GM18907 (cell line): ENCODE measurements at regions not wholly inside any gene's neighbourhood (a gene's known extent, or its start where the extent isn't known, plus 50 kb on each side); places are given as distances from the start of the nearest gene placed in this dataset.
"Not testable (repeated sequence)": the region's sequence is repeated elsewhere in the genome, so short reads cannot be mapped to it uniquely, and the experiment has no call there.

Experiments
- ATAC-seq: cut with Tn5 transposase; IDR thresholded peaks from one replicate; pipeline ENCODE4 v1.9.1; 2021; ENCODE audit warnings: mild to moderate bottlenecking, moderate library complexity; ENCODE audit not compliant: unreplicated experiment

- ATAC-seq, result not testable (repeated sequence)
Measured at GRCh38 chr14:37784827-37785223, 189.4 kb downstream of the TTC6 start.

- not testable (repeated sequence) for ATAC-seq
Measured at GRCh38 chr14:37785298-37785697, 189.9 kb downstream of the TTC6 start.

- ATAC-seq, result not testable (repeated sequence)
Measured at GRCh38 chr14:37786114-37786625, 190.7 kb downstream of the TTC6 start.

GRCh38 chr14:37787879-37788494 lies 192.6 kb downstream of the TTC6 start:
- ATAC-seq, result no peak

GRCh38 chr14:37791384-37792036 lies 196.1 kb downstream of the TTC6 start:
- ATAC-seq, result no peak

- ATAC-seq, result no peak
Measured at GRCh38 chr14:37792124-37792523, 196.7 kb downstream of the TTC6 start.

GRCh38 chr14:37796703-37797416 lies 201.4 kb downstream of the TTC6 start:
- ATAC-seq, result no peak

- ATAC-seq, result no peak
Measured at GRCh38 chr14:37797675-37798074, 202.2 kb downstream of the TTC6 start.

GRCh38 chr14:37807722-37808121 lies 212.3 kb downstream of the TTC6 start:
- no peak for ATAC-seq

- ATAC-seq, result no peak
Measured at GRCh38 chr14:37810094-37810801, 214.8 kb downstream of the TTC6 start.

GRCh38 chr14:37813732-37814131 lies 218.3 kb downstream of the TTC6 start:
- ATAC-seq, result no peak

- ATAC-seq, result no peak
Measured at GRCh38 chr14:37816135-37816534, 220.7 kb downstream of the TTC6 start.

- ATAC-seq, result no peak
Measured at GRCh38 chr14:37816743-37817295, 221.4 kb downstream of the TTC6 start.

GRCh38 chr14:37819155-37820015 lies 224.0 kb downstream of the TTC6 start:
- ATAC-seq, result no peak

GRCh38 chr14:37820810-37821209 lies 225.4 kb downstream of the TTC6 start:
- not testable (repeated sequence) for ATAC-seq

GRCh38 chr14:37824939-37825712 lies 229.7 kb downstream of the TTC6 start:
- no peak for ATAC-seq

- no peak for ATAC-seq
Measured at GRCh38 chr14:37826869-37827268, 231.4 kb downstream of the TTC6 start.

GRCh38 chr14:37830271-37830670 lies 234.8 kb downstream of the TTC6 start:
- no peak for ATAC-seq

- ATAC-seq, result no peak
Measured at GRCh38 chr14:37834275-37834674, 238.8 kb downstream of the TTC6 start.
